Keratinocyte (primary cell): ENCODE measurements at regions not wholly inside any gene's neighbourhood (a gene's known extent, or its start where the extent isn't known, plus 50 kb on each side); places are given as distances from the start of the nearest gene placed in this dataset.

Source experiments
- EZH2 ChIP-seq: IDR thresholded peaks from one replicate; pipeline ENCODE4 v1.6.1; 2012; ENCODE audit warnings: inconsistent platforms, mild to moderate bottlenecking, low read length, moderate library complexity
- TF ChIP-seq, protein P1 (sequence below), 3 experiments: IDR thresholded peaks in 1 of 3; conservative IDR thresholded peaks in 1 of 3; optimal IDR thresholded peaks in 1 of 3; 2 replicates in 2 of 3; 3 replicates in 1 of 3; pipeline versions ENCODE3 to v1.5.1; 2011; ENCODE audit warnings: low read length in 3 of 3, mild to moderate bottlenecking in 3 of 3, moderate library complexity in 2 of 3, control low read depth in 1 of 3, inconsistent platforms in 1 of 3; ENCODE audit not compliant: insufficient read depth in 2 of 3; ENCODE audit errors: extremely low read depth in 1 of 3

- TF ChIP-seq, protein P1, sequence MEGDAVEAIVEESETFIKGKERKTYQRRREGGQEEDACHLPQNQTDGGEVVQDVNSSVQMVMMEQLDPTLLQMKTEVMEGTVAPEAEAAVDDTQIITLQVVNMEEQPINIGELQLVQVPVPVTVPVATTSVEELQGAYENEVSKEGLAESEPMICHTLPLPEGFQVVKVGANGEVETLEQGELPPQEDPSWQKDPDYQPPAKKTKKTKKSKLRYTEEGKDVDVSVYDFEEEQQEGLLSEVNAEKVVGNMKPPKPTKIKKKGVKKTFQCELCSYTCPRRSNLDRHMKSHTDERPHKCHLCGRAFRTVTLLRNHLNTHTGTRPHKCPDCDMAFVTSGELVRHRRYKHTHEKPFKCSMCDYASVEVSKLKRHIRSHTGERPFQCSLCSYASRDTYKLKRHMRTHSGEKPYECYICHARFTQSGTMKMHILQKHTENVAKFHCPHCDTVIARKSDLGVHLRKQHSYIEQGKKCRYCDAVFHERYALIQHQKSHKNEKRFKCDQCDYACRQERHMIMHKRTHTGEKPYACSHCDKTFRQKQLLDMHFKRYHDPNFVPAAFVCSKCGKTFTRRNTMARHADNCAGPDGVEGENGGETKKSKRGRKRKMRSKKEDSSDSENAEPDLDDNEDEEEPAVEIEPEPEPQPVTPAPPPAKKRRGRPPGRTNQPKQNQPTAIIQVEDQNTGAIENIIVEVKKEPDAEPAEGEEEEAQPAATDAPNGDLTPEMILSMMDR (optimal IDR thresholded peaks at IDR 0.05 in 1 of 3, IDR thresholded peaks at IDR 0.05 in 1 of 3, conservative IDR thresholded peaks at IDR 0.05 in 1 of 3; ENCODE audit: extremely low read depth in 1 of 3, insufficient read depth in 2 of 3, low read length in 3 of 3): no peak
- TF ChIP-seq EZH2: no peak
Observed at GRCh38 chr2:172162739-172163336, 60.1 kb upstream of the DLX2 start.
